ENCODE measurements at regions not wholly inside any gene's neighbourhood (a gene's known extent, or its start where the extent isn't known, plus 50 kb on each side); places are given as distances from the start of the nearest gene placed in this dataset.

GRCh38 chr2:217267758-217268157 is 407.9 kb upstream of the TNP1 start:
- no peaks in the 10 kb centered on the region for H3K36me3 ChIP-seq (ENCODE audit: control insufficient read depth, insufficient read depth, low read length)
- no peaks in the 10 kb centered on the region for H3K4me1 ChIP-seq (ENCODE audit: control insufficient read depth, insufficient read depth, low read length)
- H3K9me3 ChIP-seq (ENCODE audit: control insufficient read depth, low read depth, low read length): no peaks in the 10 kb centered on the region
- no peak overlapping the region for H3K27ac ChIP-seq (ENCODE audit: low read length)
- no peak overlapping the region for H3K4me3 ChIP-seq (ENCODE audit: low read length)
- WGBS (ENCODE audit: insufficient coverage, low lambda C conversion rate): no CpG with 5 or more reads among the region's 1 CpG
- DNase-seq: no peak
- H3K27me3 ChIP-seq (ENCODE audit: control insufficient read depth, insufficient read depth, low read length): no peaks in the 10 kb centered on the region

GRCh38 chr2:217263756-217264155 is 403.9 kb upstream of the TNP1 start:
- WGBS (ENCODE audit: insufficient coverage, low lambda C conversion rate): no CpG with 5 or more reads among the region's 3 CpGs
- Histone ChIP-seq H3K36me3 (ENCODE audit: control insufficient read depth, insufficient read depth, low read length) (no peaks in the 10 kb centered on the region), H3K9me3 (ENCODE audit: control insufficient read depth, low read depth, low read length) (no peaks in the 10 kb centered on the region), H3K27me3 (ENCODE audit: control insufficient read depth, insufficient read depth, low read length) (no peaks in the 10 kb centered on the region), H3K4me3 (ENCODE audit: low read length) (no peak overlapping the region), H3K4me1 (ENCODE audit: control insufficient read depth, insufficient read depth, low read length) (no peaks in the 10 kb centered on the region), H3K27ac (ENCODE audit: low read length) (no peak overlapping the region)
- DNase-seq: no peak

GRCh38 chr2:217262911-217263310 is 403.0 kb upstream of the TNP1 start:
- no peaks in the 10 kb centered on the region for H3K4me1 ChIP-seq (ENCODE audit: control insufficient read depth, insufficient read depth, low read length)
- DNase-seq: no peak
- WGBS (ENCODE audit: insufficient coverage, low lambda C conversion rate): no CpG with 5 or more reads among the region's 2 CpGs
- H3K4me3 ChIP-seq (ENCODE audit: low read length): no peak overlapping the region
- no peaks in the 10 kb centered on the region for H3K36me3 ChIP-seq (ENCODE audit: control insufficient read depth, insufficient read depth, low read length)
- no peaks in the 10 kb centered on the region for H3K9me3 ChIP-seq (ENCODE audit: control insufficient read depth, low read depth, low read length)
- no peak overlapping the region for H3K27ac ChIP-seq (ENCODE audit: low read length)
- H3K27me3 ChIP-seq (ENCODE audit: control insufficient read depth, insufficient read depth, low read length): no peaks in the 10 kb centered on the region

- 100% methylated on average over 1 of the region's 4 CpGs for WGBS (ENCODE audit: insufficient coverage, low lambda C conversion rate)
- H3K9me3 ChIP-seq (ENCODE audit: control insufficient read depth, low read depth, low read length): no peaks in the 10 kb centered on the region
- no peaks in the 10 kb centered on the region for H3K36me3 ChIP-seq (ENCODE audit: control insufficient read depth, insufficient read depth, low read length)
- H3K27ac ChIP-seq (ENCODE audit: low read length): no peak overlapping the region
- H3K27me3 ChIP-seq (ENCODE audit: control insufficient read depth, insufficient read depth, low read length): no peaks in the 10 kb centered on the region
- H3K4me1 ChIP-seq (ENCODE audit: control insufficient read depth, insufficient read depth, low read length): no peaks in the 10 kb centered on the region
- no peak for DNase-seq
- no peak overlapping the region for H3K4me3 ChIP-seq (ENCODE audit: low read length)
Observed at GRCh38 chr2:217261452-217261851, 401.6 kb upstream of the TNP1 start.

- Histone ChIP-seq H3K9me3 (ENCODE audit: control insufficient read depth, low read depth, low read length) (no peaks in the 10 kb centered on the region), H3K36me3 (ENCODE audit: control insufficient read depth, insufficient read depth, low read length) (no peaks in the 10 kb centered on the region), H3K27ac (ENCODE audit: low read length) (no peak overlapping the region), H3K4me3 (ENCODE audit: low read length) (no peak overlapping the region), H3K4me1 (ENCODE audit: control insufficient read depth, insufficient read depth, low read length) (no peaks in the 10 kb centered on the region), H3K27me3 (ENCODE audit: control insufficient read depth, insufficient read depth, low read length) (no peaks in the 10 kb centered on the region)
- WGBS (ENCODE audit: insufficient coverage, low lambda C conversion rate): 80% methylated on average over 3 of the region's 8 CpGs
- no peak for DNase-seq
Observed at GRCh38 chr2:217260441-217261115, 400.7 kb upstream of the TNP1 start.

- Histone ChIP-seq H3K27ac (ENCODE audit: low read length) (no peak overlapping the region), H3K36me3 (ENCODE audit: control insufficient read depth, insufficient read depth, low read length) (no peaks in the 10 kb centered on the region), H3K9me3 (ENCODE audit: control insufficient read depth, low read depth, low read length) (no peaks in the 10 kb centered on the region), H3K27me3 (ENCODE audit: control insufficient read depth, insufficient read depth, low read length) (no peaks in the 10 kb centered on the region), H3K4me3 (ENCODE audit: low read length) (no peak overlapping the region), H3K4me1 (ENCODE audit: control insufficient read depth, insufficient read depth, low read length) (no peaks in the 10 kb centered on the region)
- 47% methylated on average over 2 of the region's 3 CpGs for WGBS (ENCODE audit: insufficient coverage, low lambda C conversion rate)
- no peak for DNase-seq
Observed at GRCh38 chr2:217258170-217258569, 398.3 kb upstream of the TNP1 start.

- H3K27ac ChIP-seq (ENCODE audit: low read length): no peak overlapping the region
Observed at GRCh38 chr2:217256251-217256650, 396.4 kb upstream of the TNP1 start.

GRCh38 chr2:217254111-217254510 is 394.2 kb upstream of the TNP1 start:
- H3K36me3 ChIP-seq (ENCODE audit: control insufficient read depth, insufficient read depth, low read length): no peaks in the 10 kb centered on the region

More at GRCh38 chr2:217256251-217256650, 396.4 kb upstream of the TNP1 start:
- Histone ChIP-seq H3K36me3 (ENCODE audit: control insufficient read depth, insufficient read depth, low read length) (no peaks in the 10 kb centered on the region), H3K4me1 (ENCODE audit: control insufficient read depth, insufficient read depth, low read length) (no peaks in the 10 kb centered on the region), H3K4me3 (ENCODE audit: low read length) (no peak overlapping the region), H3K27me3 (ENCODE audit: control insufficient read depth, insufficient read depth, low read length) (no peaks in the 10 kb centered on the region), H3K9me3 (ENCODE audit: control insufficient read depth, low read depth, low read length) (no peaks in the 10 kb centered on the region)
- no peak for DNase-seq
- WGBS (ENCODE audit: insufficient coverage, low lambda C conversion rate): no CpG with 5 or more reads among the region's 3 CpGs

GRCh38 chr2:217252181-217252580 is 392.3 kb upstream of the TNP1 start:
- no peaks in the 10 kb centered on the region for H3K9me3 ChIP-seq (ENCODE audit: control insufficient read depth, low read depth, low read length)
- no peaks in the 10 kb centered on the region for H3K27me3 ChIP-seq (ENCODE audit: control insufficient read depth, insufficient read depth, low read length)
- no peaks in the 10 kb centered on the region for H3K36me3 ChIP-seq (ENCODE audit: control insufficient read depth, insufficient read depth, low read length)
- WGBS (ENCODE audit: insufficient coverage, low lambda C conversion rate): 100% methylated on average over 1 of the region's 4 CpGs
- no peak overlapping the region for H3K27ac ChIP-seq (ENCODE audit: low read length)
- no peak overlapping the region for H3K4me3 ChIP-seq (ENCODE audit: low read length)
- peaks cover 8% of the 10 kb centered on the region for H3K4me1 ChIP-seq (ENCODE audit: control insufficient read depth, insufficient read depth, low read length)
- DNase-seq: no peak

More at GRCh38 chr2:217254111-217254510, 394.2 kb upstream of the TNP1 start:
- no peaks in the 10 kb centered on the region for H3K27me3 ChIP-seq (ENCODE audit: control insufficient read depth, insufficient read depth, low read length)
- no peak for DNase-seq
- H3K9me3 ChIP-seq (ENCODE audit: control insufficient read depth, low read depth, low read length): no peaks in the 10 kb centered on the region
- no CpG with 5 or more reads among the region's 2 CpGs for WGBS (ENCODE audit: insufficient coverage, low lambda C conversion rate)
- no peaks in the 10 kb centered on the region for H3K4me1 ChIP-seq (ENCODE audit: control insufficient read depth, insufficient read depth, low read length)
- no peak overlapping the region for H3K4me3 ChIP-seq (ENCODE audit: low read length)
- H3K27ac ChIP-seq (ENCODE audit: low read length): no peak overlapping the region

- Histone ChIP-seq H3K27me3 (ENCODE audit: control insufficient read depth, insufficient read depth, low read length) (no peaks in the 10 kb centered on the region), H3K4me3 (ENCODE audit: low read length) (no peak overlapping the region), H3K27ac (ENCODE audit: low read length) (no peak overlapping the region), H3K36me3 (ENCODE audit: control insufficient read depth, insufficient read depth, low read length) (no peaks in the 10 kb centered on the region), H3K9me3 (ENCODE audit: control insufficient read depth, low read depth, low read length) (no peaks in the 10 kb centered on the region), H3K4me1 (ENCODE audit: control insufficient read depth, insufficient read depth, low read length) (peaks cover 8% of the 10 kb centered on the region)
- peak in 1 of 2 donors; percentile 12 for DNase-seq
- WGBS (ENCODE audit: insufficient coverage, low lambda C conversion rate): no CpG with 5 or more reads among the region's 4 CpGs
Observed at GRCh38 chr2:217250013-217250524, 390.2 kb upstream of the TNP1 start.

Data from large intestine (tissue), 3 donors.